ENCODE measurements at regions not wholly inside any gene's neighbourhood (a gene's known extent, or its start where the extent isn't known, plus 50 kb on each side); places are given as distances from the start of the nearest gene placed in this dataset.

- no peak overlapping the region for H3K9ac ChIP-seq (ENCODE audit: insufficient read depth, low read depth, low read length)
- no peak overlapping the region for H3K4me2 ChIP-seq (ENCODE audit: low read depth, low read length)
- DNase-seq (ENCODE audit: low spot score) (no peak), ATAC-seq (no peak), FAIRE-seq (no peak)
- H2AFZ ChIP-seq (ENCODE audit: low read length), result no peak overlapping the region
- no peak overlapping the region for H3K4me3 ChIP-seq (replicated peaks in 1 of 3; ENCODE audit: insufficient read depth in 1 of 3, low read depth in 2 of 3, low read length in 3 of 3)
- H4K20me1 ChIP-seq (ENCODE audit: insufficient read depth, low read length), result no peaks in the 10 kb centered on the region
- BruUV-seq (replicated peaks), result no TSS peak
- TF ChIP-seq MAZ (IDR thresholded peaks at IDR 0.05; ENCODE audit: borderline replicate concordance, low read depth, low read length), result no peak
- no peak for TF ChIP-seq MAZ (CRISPR knock-in tag; IDR thresholded peaks at IDR 0.05; ENCODE audit: low read depth)
- TF ChIP-seq ZNF564 (CRISPR knock-in tag; IDR thresholded peaks at IDR 0.05), result no peak
- no peak for TF ChIP-seq NR3C1 (CRISPR knock-in tag; IDR thresholded peaks at IDR 0.05)
- TF ChIP-seq ZFP1 (CRISPR knock-in tag; IDR thresholded peaks at IDR 0.05), result no peak
- no peak for TF ChIP-seq NR2F1 (CRISPR knock-in tag; IDR thresholded peaks at IDR 0.05)
- no peak for TF ChIP-seq ZNF83 (CRISPR knock-in tag; IDR thresholded peaks at IDR 0.05; ENCODE audit: borderline replicate concordance)
- no peak for TF ChIP-seq ZNF234 (CRISPR knock-in tag; conservative IDR thresholded peaks at IDR 0.05)
- no peak for TF ChIP-seq KLF12 (CRISPR knock-in tag; IDR thresholded peaks at IDR 0.05; ENCODE audit: borderline replicate concordance)
- no peak for TF ChIP-seq ELF3 (CRISPR knock-in tag; IDR thresholded peaks at IDR 0.05)
- no peak for TF ChIP-seq DMTF1 (CRISPR knock-in tag; IDR thresholded peaks at IDR 0.05)
- no peak for TF ChIP-seq ZNF484 (CRISPR knock-in tag; IDR thresholded peaks at IDR 0.05; ENCODE audit: borderline replicate concordance, low read depth)
- no peak for TF ChIP-seq ZNF136 (CRISPR knock-in tag; IDR thresholded peaks at IDR 0.05; ENCODE audit: low read depth)
- no peak for TF ChIP-seq ZNF276 (CRISPR knock-in tag; IDR thresholded peaks at IDR 0.05; ENCODE audit: low read depth)
- TF ChIP-seq ZFYVE20 (CRISPR knock-in tag; IDR thresholded peaks at IDR 0.05; ENCODE audit: borderline replicate concordance, low read depth), result no peak
- TF ChIP-seq PBX3 (CRISPR knock-in tag; IDR thresholded peaks at IDR 0.05; ENCODE audit: borderline replicate concordance), result no peak
- no peak for TF ChIP-seq ZNF543 (CRISPR knock-in tag; IDR thresholded peaks at IDR 0.05)
- CTCF ChIA-PET (ENCODE audit: low intra/inter-chr PET ratio, low total read pairs), result no interaction called here
- H3K9me3 ChIP-seq (ENCODE audit: low read length), result no peaks in the 10 kb centered on the region
- H3K27ac ChIP-seq (ENCODE audit: extremely low read length, insufficient read depth, low read length), result no peak overlapping the region
- no peaks in the 10 kb centered on the region for H3K27me3 ChIP-seq (ENCODE audit: control insufficient read depth in 1 of 2, insufficient read depth in 2 of 2, low read length in 2 of 2)
- in situ Hi-C loops (cut with HindIII; ENCODE audit: extremely low pct_ligation_motif_present, low pct_unique_long_range_greater_than_20kb) (no loop called here), intact Hi-C loops (cut with micrococcal nuclease; ENCODE audit: unreplicated experiment) (no loop called here)
- H3K36me3 ChIP-seq (replicated peaks in 1 of 2; ENCODE audit: control insufficient read depth in 1 of 2, insufficient read depth in 2 of 2, low read length in 2 of 2), result no peaks in the 10 kb centered on the region
- POLR2A ChIA-PET, result no interaction called here
- H3K79me2 ChIP-seq (ENCODE audit: insufficient read depth, low read length), result no peaks in the 10 kb centered on the region
- H3K4me1 ChIP-seq (ENCODE audit: insufficient read depth, low read length), result no peaks in the 10 kb centered on the region
- under 1% methylated on average over 6 of the region's 6 CpGs for WGBS (ENCODE audit: low lambda C conversion rate)
These were observed 313.8 kb downstream of the TGFB2 start for GRCh38 chr1:218658899-218659298.

Measured in HepG2 (cell line).